Gastrocnemius medialis (tissue), 4 donors: ENCODE measurements at regions not wholly inside any gene's neighbourhood (a gene's known extent, or its start where the extent isn't known, plus 50 kb on each side); places are given as distances from the start of the nearest gene placed in this dataset.

Source experiments
- ATAC-seq, 2 donors: fragments of 150-250 bp; one replicate each; pipeline ENCODE4 v1.9.1; 2016
- DNase-seq, 2 donors: peaks; one replicate each; pipeline ENCODE4 v3.0.0-alpha.2; 2019
- H3K27ac ChIP-seq, 4 donors: fragments of 200-600 bp; sonication (generic); 1 replicate in 1 of 4; 2 replicates in 3 of 4; pipeline ENCODE4 v1.5.1; 2016 to 2018; ENCODE audit warnings: mild to moderate bottlenecking in 2 of 4, moderate library complexity in 1 of 4
- H3K27me3 ChIP-seq, 3 donors: fragments of 200-600 bp; sonication (generic) in 2 of 3; 1 replicate in 1 of 3; 2 replicates in 2 of 3; pipeline versions ENCODE4 v1.5.1 to v1.6.0; 2016 to 2019; ENCODE audit warnings: mild to moderate bottlenecking in 1 of 3, moderate library complexity in 1 of 3
- H3K36me3 ChIP-seq, 2 donors: fragments of 200-600 bp; sonication (generic) in 1 of 2; one replicate each; pipeline ENCODE4 v1.5.1; 2017 to 2018
- H3K4me1 ChIP-seq, 2 donors: fragments of 200-600 bp; sonication (generic) in 1 of 2; one replicate each; pipeline ENCODE4 v1.5.1; 2016 to 2017; ENCODE audit warnings: mild to moderate bottlenecking in 2 of 2
- H3K4me3 ChIP-seq, 4 donors: fragments of 200-600 bp; sonication (generic) in 3 of 4; 1 replicate in 1 of 4; 2 replicates in 3 of 4; pipeline ENCODE4 v1.5.1; 2016 to 2019; ENCODE audit warnings: mild to moderate bottlenecking in 2 of 4
- H3K9me3 ChIP-seq, 3 donors: fragments of 200-600 bp; sonication (generic) in 2 of 3; 1 replicate in 1 of 3; 2 replicates in 2 of 3; pipeline ENCODE4 v1.5.1; 2016 to 2019
- POLR2A ChIP-seq, 2 donors: fragments of 450-650 bp; IDR thresholded peaks; one replicate each; pipeline ENCODE4 v1.6.1; 2017; ENCODE audit warnings: antibody characterized with exemption in 2 of 2, mild to moderate bottlenecking in 2 of 2, moderate library complexity in 2 of 2
- in situ Hi-C, 4 donors: fragments of 200-750 bp; cut with MboI; loops; one replicate each; pipeline versions ENCODE4 v1.15.0 to v1.8.0; 2017; ENCODE audit warnings: low sequenced_read_pairs in 4 of 4
- intact Hi-C: fragments of 100-400 bp; cut with DNase I; formaldehyde crosslinking; loops from one replicate; pipeline ENCODE4 v1.15.1; 2023; ENCODE audit warnings: low total_unique reads
- TF ChIP-seq, protein P1 (sequence below), 5 experiments: fragments of 450-650 bp in 3 of 5; fragments of 200-600 bp in 2 of 5; sonication (generic) in 2 of 5; IDR thresholded peaks in 4 of 5; conservative IDR thresholded peaks in 1 of 5; 1 replicate in 4 of 5; 2 replicates in 1 of 5; pipeline ENCODE4 v1.5.1; 2016 to 2019; ENCODE audit warnings: antibody characterized with exemption in 5 of 5, mild to moderate bottlenecking in 3 of 5, moderate library complexity in 3 of 5

DNA sequence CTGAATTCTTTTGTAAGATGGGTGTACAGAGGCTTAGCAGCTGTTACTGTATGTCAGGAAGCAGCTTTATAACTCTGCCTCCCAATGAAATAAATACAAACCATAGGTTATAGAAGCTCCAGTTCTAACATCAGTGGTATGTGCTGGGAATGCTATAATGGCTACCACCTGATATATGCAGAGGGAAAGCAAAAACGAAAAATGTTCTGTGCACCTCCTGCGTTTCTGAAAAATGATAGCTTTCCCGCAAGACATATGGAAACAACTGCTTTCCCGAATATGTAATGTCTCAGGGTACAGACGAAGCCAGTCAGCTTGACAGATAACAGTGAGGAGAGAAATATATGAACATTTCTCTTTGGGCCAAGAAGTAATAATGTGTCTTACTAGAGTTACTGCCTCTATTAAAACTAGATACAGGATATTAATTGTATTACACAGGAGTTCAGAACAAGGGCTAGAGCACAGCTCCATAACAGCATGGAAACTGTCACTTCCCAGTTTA, 517.0 kb upstream of the NRSN1 start:
- in situ Hi-C loops (no loop called here), intact Hi-C loops (no loop called here)
- no peaks in the 10 kb centered on the region for H3K27me3 ChIP-seq
- H3K4me3 ChIP-seq, result no peak overlapping the region
- ATAC-seq (no peak), DNase-seq (no peak)
- no peaks in the 10 kb centered on the region for H3K36me3 ChIP-seq
- no peak overlapping the region for H3K27ac ChIP-seq
- H3K4me1 ChIP-seq, result no peaks in the 10 kb centered on the region
- no peaks in the 10 kb centered on the region for H3K9me3 ChIP-seq
- TF ChIP-seq, protein P1, sequence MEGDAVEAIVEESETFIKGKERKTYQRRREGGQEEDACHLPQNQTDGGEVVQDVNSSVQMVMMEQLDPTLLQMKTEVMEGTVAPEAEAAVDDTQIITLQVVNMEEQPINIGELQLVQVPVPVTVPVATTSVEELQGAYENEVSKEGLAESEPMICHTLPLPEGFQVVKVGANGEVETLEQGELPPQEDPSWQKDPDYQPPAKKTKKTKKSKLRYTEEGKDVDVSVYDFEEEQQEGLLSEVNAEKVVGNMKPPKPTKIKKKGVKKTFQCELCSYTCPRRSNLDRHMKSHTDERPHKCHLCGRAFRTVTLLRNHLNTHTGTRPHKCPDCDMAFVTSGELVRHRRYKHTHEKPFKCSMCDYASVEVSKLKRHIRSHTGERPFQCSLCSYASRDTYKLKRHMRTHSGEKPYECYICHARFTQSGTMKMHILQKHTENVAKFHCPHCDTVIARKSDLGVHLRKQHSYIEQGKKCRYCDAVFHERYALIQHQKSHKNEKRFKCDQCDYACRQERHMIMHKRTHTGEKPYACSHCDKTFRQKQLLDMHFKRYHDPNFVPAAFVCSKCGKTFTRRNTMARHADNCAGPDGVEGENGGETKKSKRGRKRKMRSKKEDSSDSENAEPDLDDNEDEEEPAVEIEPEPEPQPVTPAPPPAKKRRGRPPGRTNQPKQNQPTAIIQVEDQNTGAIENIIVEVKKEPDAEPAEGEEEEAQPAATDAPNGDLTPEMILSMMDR (IDR thresholded peaks at IDR 0.05 in 4 of 5, conservative IDR thresholded peaks at IDR 0.05 in 1 of 5), result no peak
- TF ChIP-seq POLR2A (IDR thresholded peaks at IDR 0.05), result no peak

DNA sequence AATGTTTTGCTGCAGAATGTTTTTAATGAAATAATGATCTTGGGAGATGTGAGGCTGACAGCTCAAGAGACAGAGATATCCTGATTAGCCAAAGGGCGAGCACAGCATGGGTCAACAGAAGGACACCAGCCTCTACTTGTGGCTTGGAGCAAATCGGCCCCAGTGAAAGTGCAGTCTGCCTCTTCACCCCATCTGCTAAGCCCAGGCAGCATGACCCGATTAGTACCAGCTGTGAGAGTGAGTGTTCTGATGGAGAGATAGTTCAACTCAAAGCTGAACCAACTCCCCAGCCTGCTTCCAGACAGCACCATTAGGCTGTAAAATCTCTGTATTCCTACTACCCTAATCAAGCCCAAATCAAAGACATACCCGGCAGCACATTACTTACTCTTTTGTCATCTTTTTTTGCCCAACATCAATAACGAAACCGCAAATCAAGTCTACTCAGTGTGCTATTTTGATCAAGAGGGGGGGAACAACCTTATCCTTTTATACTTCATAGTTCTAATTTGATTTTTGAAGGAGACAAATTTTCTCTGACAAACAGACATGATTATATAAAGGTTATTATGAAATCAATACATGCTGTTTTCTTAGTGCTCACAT, 514.1 kb upstream of the NRSN1 start:
- H3K4me1 ChIP-seq, result no peaks in the 10 kb centered on the region
- H3K4me3 ChIP-seq, result no peak overlapping the region
- TF ChIP-seq, protein P1 (IDR thresholded peaks at IDR 0.05 in 4 of 5, conservative IDR thresholded peaks at IDR 0.05 in 1 of 5), result no peak
- TF ChIP-seq POLR2A (IDR thresholded peaks at IDR 0.05), result no peak
- intact Hi-C loops, result no loop called here
- ATAC-seq (no peak), DNase-seq (no peak)
- H3K27ac ChIP-seq, result no peak overlapping the region
- no peaks in the 10 kb centered on the region for H3K36me3 ChIP-seq
- H3K9me3 ChIP-seq, result no peaks in the 10 kb centered on the region
- in situ Hi-C loops, result no loop called here
- no peaks in the 10 kb centered on the region for H3K27me3 ChIP-seq

DNA sequence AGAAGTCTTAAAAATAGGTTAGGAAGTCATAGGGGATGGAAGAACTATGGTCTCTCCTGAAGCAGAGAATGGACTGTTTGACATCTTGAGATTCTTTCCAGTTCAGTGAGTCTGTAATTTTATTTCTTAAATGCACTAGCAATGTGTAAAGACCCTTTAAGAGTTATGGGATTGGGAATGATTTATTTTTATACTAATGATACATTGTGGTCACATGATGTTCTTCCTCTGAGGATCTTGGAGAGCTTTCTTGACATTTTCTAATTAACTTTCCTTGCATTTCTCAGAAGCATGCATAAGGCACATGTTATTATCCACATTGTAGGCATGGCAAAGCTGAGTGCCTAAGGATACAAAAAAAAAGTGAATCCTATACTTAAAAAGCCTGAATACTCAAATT, 507.6 kb upstream of the NRSN1 start:
- DNase-seq (no peak), ATAC-seq (no peak)
- Histone ChIP-seq H3K4me3 (no peak overlapping the region), H3K9me3 (no peaks in the 10 kb centered on the region), H3K27ac (no peak overlapping the region), H3K36me3 (no peaks in the 10 kb centered on the region), H3K27me3 (no peaks in the 10 kb centered on the region), H3K4me1 (no peaks in the 10 kb centered on the region)
- intact Hi-C loops, result no loop called here
- TF ChIP-seq POLR2A (IDR thresholded peaks at IDR 0.05), result no peak
- TF ChIP-seq, protein P1 (IDR thresholded peaks at IDR 0.05 in 4 of 5, conservative IDR thresholded peaks at IDR 0.05 in 1 of 5), result no peak
- in situ Hi-C loops, result no loop called here

DNA sequence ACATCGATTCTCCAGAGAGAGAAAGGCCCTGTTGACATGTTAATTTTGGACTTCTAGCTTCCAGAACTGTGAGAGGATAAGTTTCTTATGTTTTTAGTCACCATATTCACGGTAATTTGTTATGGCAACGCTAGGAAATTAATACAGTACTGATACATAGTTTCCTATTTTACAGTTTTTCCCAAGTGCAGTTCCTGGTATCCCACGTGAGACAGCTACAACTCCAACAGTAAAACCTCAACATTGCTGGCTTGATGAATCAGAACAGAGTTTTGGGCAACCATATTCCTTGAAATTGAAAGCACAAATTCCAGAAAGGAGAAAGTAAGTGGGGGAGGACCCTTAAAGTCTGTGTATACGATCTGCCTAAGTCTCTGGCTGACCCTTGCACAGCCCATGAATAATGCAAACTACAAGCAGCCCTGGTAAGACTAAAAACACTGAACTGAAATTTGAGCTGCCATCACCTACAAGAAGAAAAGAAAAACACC, 505.1 kb upstream of the NRSN1 start:
- TF ChIP-seq, protein P1 (IDR thresholded peaks at IDR 0.05 in 4 of 5, conservative IDR thresholded peaks at IDR 0.05 in 1 of 5), result no peak
- no peak for TF ChIP-seq POLR2A (IDR thresholded peaks at IDR 0.05)
- ATAC-seq, result no peak
- no peak overlapping the region for H3K4me3 ChIP-seq
- no peaks in the 10 kb centered on the region for H3K4me1 ChIP-seq
- H3K27ac ChIP-seq, result no peak overlapping the region
- no peaks in the 10 kb centered on the region for H3K27me3 ChIP-seq
- in situ Hi-C loops (no loop called here), intact Hi-C loops (no loop called here)
- H3K36me3 ChIP-seq, result no peaks in the 10 kb centered on the region
- DNase-seq, result no peak
- no peaks in the 10 kb centered on the region for H3K9me3 ChIP-seq
